ENCODE measurements at regions not wholly inside any gene's neighbourhood (a gene's known extent, or its start where the extent isn't known, plus 50 kb on each side); places are given as distances from the start of the nearest gene placed in this dataset.

GRCh38 chr6:44735630-44735963, 348.1 kb downstream of the CDC5L start:
- TF ChIP-seq CTCF (optimal IDR thresholded peaks at IDR 0.05 in 1 of 3, IDR thresholded peaks at IDR 0.05 in 1 of 3, conservative IDR thresholded peaks at IDR 0.05 in 1 of 3; ENCODE audit: extremely low read depth in 1 of 3, insufficient read depth in 2 of 3, low read length in 3 of 3) (no peak), EZH2 (IDR thresholded peaks at IDR 0.05; ENCODE audit: low read length) (no peak)
